GM11168 (cell line): ENCODE measurements at regions not wholly inside any gene's neighbourhood (a gene's known extent, or its start where the extent isn't known, plus 50 kb on each side); places are given as distances from the start of the nearest gene placed in this dataset.
"Not testable (repeated sequence)": the region's sequence is repeated elsewhere in the genome, so short reads cannot be mapped to it uniquely, and the experiment has no call there.

ENCODE experiments used
- in situ Hi-C: fragments of 300-500 bp; cut with MboI; formaldehyde crosslinking; loops from one replicate; pipeline ENCODE4 v1.12.0; 2022; ENCODE audit warnings: low sequenced_read_pairs; ENCODE audit not compliant: unreplicated experiment

DNA sequence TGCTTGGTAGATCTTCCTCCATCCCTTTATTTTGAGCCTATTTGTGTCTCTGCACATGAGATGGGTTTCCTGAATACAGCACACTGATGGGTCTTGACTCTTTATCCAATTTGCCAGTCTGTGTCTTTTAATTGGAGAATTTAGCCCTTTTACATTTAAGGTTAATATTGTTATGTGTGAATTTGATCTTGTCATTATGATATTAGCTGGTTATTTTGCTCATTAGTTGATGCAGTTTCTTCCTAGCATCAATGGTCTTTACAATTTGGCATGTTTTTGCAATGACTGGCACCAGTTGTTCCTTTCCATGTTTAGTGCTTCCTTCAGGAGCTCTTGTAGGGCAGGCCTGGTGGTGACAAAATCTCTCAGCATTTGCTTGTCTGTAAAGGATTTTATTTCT lies 72.4 kb downstream of the HNRNPD start:
- in situ Hi-C loops: not testable (repeated sequence)

DNA sequence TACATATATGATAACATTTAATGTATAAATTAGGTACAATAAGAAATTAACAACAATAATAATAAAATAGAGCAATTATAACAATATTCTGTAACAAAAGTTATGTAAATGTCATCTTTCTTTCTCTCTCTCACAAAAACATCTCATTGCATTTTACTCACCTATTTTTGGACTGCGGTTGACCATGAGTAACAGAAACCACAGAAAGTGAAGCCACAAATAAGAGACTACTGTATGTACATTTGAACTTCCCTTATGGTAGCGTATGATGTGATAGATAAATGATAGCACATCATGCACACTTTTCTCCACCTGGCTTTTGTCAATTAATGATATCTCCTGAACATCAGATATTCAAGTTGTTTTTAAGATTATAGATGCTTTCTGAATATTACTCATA lies 80.5 kb downstream of the HNRNPD start:
- in situ Hi-C loops: no loop called here

DNA sequence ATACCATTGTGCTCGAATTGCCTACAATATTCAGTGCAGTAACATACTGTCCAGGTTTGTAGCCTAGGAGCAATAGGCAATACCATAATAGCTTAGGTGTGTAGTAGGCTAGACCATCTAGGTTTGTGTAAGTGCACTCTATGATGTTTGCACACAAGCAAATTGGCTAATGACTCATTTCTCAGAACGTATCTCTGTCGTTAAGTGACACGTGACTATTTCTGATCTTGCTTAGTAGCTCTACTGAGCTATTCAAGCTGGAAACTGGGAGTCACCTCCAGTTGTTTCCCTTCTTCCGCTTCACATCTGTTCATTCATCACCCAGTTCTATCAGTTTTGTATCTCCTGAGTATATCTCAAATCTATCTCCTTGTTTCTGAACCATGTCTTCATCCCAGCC lies 86.1 kb downstream of the HNRNPD start:
- in situ Hi-C loops: no loop called here

DNA sequence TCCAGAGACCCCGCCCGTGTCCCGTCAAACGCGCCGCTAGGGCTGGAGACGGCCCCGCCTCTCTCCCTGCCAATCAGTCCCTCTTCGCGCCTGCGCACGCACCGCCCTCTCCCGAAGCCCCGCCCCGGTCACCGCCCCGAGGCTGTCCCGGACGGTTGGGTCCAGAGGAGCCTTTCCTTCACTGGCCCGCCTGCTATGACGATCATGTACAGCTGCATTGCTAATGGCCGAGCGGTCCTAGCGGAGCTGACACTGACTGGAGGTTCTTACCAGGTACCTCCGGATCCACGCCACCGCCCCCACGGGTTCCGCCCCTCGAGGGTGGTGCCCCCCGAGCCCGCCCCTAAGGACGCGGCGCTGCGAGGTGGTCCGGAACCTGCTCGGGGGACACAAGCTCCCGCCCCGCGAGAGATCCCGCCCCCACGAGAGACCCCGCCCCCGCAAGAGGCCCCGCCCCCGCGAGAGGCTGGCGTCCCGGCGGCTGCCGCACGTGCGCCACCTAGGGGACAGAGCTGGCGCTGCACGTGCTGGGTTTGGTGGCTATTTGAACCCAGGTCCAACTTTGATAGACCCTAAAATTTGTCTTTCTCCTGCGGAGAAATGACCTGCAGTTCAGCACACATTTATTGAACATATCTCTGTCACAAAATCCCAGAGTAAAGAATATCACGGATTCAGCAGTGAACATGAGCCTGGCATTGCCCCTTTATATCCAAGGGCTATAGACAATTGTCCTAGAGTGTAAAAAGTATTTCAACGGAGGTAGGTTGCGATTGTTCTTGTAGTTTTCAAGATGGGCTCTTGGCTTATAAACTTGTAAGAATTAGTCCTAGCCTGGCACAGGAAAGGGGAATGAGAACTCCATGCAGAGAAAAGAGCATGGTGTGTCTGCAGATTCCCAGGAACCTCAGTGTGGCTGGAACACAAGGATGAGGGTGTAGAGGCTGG lies 88.7 kb downstream of the HNRNPD start:
- in situ Hi-C loops: no loop called here

DNA sequence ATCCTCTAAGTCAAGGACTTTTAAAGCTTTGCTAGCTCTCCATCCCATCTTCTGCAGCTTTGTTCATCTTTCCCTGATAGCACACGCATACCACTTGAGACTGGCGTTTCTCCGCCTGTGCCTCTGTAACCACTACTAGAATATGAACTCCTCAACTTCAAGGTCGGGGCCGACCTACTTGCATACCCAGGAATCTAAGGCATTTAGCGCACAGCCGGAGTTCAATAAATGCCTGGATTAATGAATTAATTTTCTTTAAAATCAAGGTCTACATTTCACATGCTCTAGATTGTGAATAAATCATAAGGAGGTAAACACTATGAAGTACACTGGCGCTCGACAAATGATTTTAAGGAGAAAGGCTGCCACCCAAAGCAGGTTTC lies 89.3 kb downstream of the HNRNPD start:
- in situ Hi-C loops: no loop called here

DNA sequence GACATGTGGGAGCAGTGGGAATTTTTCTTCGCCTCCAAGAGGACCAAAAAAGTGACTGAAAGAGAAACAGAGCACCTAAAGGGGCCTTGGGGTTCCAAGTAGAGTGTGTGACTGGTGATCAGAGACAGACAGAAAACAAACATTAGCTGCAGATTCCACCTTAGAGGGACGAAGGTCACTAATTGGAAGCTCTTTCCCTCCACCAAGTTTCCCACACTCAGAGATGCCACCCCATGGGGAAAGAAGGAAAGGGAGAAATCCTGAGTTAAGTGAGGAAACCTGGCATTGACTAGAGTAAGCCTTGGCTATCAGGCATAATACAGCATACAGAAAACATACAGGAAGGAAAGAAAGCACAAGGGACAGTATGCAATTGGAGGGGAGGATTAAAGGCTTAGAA lies 90.9 kb downstream of the HNRNPD start:
- in situ Hi-C loops: no loop called here

DNA sequence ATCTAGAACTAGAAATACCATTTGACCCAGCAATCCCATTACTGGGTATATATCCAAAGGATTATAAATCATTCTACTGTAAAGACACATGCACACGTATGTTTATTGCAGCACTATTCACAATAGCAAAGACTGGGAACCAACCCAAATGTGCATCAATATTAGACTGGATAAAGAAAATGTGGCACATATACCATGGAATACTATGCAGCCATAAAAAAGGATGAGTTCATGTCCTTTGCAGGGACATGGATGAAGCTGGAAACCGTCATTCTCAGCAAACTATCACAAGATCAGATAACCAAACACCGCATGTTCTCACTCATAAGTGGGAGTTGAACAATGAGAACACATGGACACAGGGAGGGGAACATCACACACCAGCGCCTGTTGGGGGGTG lies 94.2 kb downstream of the HNRNPD start:
- in situ Hi-C loops: not testable (repeated sequence)

DNA sequence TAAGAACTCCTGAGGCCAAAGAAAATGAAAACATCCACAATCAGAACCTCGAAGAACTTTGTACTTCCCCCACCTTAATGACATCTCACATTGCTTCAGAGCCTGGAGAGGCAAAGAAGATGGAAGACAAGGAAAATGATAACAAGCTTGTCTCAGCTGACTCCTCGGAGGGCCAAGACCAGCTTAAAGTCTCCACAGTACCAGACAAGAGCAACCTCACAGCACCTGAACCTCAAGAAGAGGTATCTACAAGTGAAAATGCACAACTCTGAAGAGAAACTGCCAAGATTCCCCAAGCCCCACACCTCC lies 97.5 kb downstream of the HNRNPD start:
- in situ Hi-C loops: no loop called here

DNA sequence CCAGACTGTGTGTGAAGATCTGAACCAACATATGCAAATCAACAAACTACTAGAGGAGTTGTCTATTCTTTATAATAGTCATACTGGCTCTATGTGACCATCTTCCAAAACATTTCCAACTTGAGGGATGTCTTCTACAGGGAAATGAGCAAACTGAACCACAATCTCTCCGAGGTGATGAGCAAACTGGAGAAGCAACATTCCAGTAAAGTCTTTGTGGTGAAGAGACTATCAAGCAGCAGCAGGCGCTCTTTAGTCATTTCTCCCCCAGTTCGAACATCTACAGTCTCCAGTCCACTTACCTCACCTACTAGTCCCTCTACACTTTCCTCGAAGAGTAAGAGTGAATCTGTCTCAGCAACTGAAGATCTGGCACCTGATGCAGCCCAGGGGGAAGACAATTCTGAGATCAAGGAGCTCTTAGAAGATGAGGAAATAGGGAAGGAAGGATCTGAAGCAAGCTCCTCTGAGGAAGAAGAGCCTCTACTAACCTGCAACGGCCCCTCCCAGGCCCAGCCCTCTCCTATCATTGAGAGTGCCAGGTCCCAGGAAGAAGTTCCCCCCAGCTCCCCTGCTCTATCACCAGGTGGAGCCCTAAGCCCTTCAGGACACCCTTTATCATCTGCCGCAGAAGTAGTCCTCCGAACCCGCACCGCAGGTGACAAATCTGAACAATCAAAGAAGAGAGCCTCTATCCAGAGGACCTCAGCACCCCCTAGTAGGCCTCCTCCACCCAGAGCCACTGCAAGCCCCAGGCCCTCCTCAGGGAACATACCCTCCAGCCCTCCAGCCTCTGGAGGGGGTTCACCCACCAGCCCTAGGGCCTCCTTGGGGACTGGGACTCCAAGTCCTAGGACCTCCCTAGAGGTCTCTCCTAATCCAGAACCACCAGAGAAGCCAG lies 98.1 kb downstream of the HNRNPD start:
- in situ Hi-C loops: no loop called here

DNA sequence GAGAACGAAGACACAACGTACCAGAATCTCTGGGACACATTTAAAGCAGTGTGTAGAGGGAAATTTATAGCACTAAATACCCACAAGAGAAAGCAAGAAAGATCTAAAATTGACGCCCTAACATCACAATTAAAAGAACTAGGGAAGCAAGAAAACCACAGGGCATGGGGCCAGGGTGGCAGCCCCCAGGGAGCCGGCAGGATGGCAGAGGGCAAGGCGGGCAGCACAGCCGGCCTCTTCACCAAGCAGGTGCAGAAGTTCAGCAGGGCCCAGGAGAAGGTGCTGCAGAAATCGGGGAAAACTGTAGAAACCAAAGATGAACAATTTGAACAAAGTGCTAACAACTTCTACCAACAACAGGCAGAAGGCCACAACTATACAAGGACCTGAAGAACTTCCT lies 99.1 kb downstream of the HNRNPD start:
- in situ Hi-C loops: not testable (repeated sequence)

DNA sequence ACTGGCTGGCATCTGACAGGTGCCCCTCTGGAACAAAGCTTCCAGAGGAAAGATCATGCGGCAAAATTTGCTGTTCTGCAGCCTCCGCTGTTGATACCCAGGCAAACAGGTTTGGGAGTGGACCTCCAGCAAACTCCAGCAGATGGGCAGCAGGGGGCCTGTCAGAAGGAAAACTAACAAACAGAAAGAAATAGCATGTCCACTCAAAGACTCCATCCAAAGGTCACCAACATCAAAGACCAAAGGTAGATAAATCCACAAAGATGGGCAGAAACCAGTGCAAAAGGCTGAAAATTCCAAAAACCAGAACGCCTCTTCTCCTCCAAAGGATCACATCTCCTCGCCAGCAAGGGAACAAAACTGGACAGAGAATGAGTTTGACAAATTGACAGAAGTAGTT lies 101.3 kb downstream of the HNRNPD start:
- in situ Hi-C loops: not testable (repeated sequence)

DNA sequence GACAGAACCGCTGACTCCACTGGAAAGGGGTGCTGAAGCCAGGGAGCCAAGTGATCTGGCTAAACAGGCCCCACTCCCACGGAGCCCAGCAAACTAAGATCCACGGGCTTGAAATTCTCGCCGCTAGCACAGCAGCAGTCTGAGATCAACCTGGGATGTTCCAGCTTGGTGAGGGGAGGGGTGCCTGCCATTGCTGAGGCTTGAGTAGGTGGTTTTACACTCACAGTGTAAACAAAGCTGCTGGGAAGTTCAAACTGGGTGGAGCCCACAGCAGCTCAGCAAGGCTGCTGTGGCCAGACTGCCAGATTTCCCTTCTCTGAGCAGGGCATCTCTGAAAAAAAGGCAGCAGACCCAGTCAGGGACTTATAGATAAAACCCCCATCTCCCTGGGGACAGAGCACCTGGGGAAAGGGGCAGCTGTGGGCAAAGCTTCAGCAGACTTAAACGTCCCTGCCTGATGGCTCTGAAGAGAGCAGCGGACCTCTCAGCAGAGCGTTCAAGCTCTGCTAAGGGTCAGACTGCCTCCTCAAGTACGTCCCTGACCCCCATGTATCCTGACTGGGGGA lies 101.8 kb downstream of the HNRNPD start:
- in situ Hi-C loops: not testable (repeated sequence)

DNA sequence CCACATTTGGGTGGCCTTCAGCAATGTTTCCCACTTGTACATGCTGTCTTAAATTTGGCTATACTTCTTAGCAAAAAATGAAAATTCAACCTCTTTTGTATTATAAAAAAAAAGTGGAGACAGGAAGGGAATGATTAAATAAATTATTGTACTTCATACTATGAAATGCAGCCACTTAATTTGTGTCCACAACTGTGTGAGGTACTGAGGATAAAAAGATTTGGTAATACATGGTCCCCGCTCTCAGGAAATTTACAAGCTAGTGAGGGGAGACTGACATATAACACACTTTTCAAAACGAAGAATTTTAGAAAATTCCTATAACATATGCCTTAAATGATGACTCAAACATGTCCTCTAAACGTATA lies 105.0 kb downstream of the HNRNPD start:
- in situ Hi-C loops: no loop called here

DNA sequence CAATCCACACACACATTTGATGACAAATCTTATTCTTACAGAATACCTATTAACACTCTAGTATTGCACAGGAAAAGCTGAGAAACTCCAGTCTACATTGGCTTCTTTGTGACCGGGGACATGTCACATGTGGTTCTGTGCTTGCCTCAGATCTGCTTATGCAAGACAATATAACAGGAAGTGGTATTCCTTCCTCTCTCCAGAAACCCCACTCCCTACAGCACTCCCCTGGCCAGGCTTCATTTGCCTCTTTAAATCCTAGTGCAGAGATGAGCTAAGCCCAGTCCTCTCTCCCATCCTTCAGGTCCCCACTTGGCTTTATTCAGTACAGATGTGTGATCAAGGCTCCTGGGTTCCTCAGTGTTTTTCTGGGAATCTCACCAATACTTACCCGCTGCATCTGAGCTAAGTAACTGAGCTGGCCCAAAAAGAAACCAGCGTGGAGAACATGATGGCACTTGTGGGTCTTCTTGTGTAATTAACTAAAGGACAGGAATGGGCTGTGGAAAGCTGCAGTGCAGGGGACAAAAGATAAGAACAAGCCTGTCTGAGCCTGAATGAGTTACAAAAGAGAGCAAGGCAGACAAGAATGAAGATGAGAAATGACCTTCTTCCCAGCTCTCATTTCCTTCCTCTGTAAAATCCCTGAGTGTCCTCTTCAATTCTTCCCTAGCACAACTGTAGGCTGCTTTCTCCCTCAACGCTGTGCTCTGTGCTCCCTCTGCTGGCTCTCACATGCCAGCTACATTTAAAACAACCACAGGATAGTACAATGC lies 105.6 kb downstream of the HNRNPD start:
- in situ Hi-C loops: no loop called here

DNA sequence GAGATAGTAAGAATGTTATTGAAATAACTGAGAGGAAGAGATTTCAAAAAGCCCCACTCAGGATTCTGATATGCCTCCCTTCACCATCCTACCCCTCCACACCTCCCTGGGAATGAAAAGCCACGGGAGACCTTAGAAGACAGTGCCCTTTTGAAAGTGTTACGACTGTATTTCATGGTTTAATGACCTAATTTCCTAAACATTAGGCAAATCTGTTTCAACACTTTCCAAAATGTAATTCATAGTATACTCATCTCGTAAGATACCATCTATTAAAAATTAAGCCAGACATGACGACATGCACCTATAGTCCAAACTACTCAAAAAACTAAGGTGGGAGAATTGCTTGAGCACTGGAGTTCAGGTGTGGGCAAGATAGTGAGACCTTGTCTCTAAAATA lies 106.3 kb downstream of the HNRNPD start:
- in situ Hi-C loops: no loop called here

DNA sequence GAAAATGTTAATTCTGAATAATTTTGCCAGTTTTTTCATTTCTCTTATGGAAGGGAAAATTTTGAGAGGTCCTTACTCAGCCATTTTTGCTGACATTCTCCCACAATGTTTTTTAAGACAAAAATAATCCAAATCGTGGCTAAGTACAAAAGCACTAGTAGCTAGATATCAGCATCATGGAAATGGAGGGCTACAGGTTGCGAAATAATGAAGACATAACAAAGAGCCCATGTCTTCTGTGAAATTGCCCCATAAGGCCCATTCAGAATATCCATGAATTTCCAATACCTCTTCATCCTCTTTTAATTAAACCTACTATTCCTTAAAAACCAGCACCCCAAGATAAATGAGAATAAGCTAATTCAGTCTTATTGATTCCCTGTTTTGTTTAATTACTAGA lies 107.4 kb downstream of the HNRNPD start:
- in situ Hi-C loops: no loop called here

DNA sequence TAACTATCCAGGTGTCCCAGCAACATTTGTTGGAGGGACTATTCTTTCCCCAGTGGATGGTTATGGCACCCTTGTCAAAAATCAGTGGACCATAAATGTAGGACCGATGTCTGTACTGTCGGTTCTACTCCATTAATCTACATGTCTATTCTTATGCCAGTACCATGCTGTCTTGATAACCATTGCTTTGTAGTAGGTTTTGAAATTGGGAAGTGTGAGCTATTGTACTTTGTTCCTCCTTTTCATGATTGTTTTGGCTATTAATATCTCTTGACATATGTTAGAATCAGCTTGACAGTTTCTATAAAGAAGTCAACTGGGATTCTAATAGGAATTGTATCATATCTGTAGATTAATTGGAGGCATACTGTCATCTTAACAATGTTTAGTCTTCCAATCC lies 112.7 kb downstream of the HNRNPD start:
- in situ Hi-C loops: no loop called here

DNA sequence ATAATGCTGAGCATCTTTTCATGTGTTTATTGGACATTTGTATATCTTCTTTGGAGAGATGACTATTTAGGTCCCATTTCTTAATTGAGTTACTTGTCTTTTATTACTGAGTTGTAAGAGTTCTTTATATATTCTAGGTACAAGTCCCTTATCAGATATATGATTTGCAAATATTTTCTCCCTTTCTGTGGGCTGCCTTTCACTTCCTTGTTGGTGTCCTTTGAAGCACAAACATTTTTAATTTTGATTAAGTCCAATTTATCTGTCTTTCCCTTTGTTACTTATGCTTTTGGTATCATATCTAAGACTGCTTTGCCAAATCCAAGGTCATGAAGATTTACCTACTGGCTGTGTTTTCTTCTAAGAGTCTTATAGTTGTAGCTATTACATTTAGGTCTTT lies 113.2 kb downstream of the HNRNPD start:
- in situ Hi-C loops: no loop called here

DNA sequence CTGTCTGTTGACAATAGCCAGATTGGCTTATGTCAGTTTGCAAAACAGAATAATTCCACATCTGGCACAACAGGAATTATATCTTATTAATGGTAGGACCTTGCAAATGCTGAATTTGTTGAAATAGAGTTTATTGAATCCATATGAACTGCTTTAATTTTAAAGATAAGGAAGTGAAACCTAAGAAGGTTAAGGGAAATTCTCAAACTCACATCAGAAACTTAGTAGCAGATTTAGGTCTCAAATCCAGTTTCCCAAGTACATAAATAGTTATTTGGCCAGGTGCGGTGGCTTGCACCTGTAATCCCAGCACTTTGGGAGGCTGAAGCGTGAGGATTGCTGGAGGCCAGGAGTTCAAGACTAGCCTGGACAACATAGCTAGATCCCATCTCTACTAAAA lies 117.1 kb downstream of the HNRNPD start:
- in situ Hi-C loops: no loop called here

DNA sequence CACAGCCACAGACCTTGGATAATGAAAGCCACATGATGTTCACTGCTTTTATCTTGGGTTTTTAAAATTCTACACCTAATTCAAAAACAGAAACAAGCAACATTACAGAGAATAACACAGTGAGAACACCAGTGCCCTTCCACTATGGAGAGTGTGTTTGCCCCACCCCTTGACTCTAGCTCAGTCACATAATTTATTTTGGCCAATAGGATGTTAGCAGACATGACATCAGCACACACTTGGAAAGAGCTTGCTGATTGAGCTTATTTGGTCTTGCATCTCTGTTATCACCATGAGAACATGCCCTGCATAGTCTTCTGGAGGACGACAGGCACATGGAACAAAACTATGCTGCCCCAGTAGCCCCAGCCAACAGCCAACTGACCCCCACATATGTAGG lies 118.1 kb downstream of the HNRNPD start:
- in situ Hi-C loops: no loop called here
